ENCODE measurements at regions not wholly inside any gene's neighbourhood (a gene's known extent, or its start where the extent isn't known, plus 50 kb on each side); places are given as distances from the start of the nearest gene placed in this dataset.

DNA sequence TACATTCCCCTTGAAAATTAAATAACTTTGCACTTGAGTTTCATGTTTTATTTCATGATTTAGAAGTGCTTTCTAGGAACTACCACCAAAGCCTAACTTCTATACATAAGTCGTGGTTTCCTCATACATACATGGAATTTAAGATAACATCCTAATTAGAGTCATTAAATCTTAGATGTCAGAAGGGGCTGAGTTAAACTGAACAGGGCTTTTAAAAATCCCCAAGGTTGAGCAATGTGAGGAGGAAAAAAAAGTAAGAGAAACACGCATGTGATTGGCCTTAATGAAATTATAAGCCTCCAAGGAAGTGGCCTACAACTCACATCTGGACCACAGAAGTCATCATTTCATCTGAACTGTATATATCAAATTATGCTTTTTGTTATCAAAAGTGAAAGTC lies 303.1 kb upstream of the SEMA6D start:
- Histone ChIP-seq H3K4me1 (ENCODE audit: control insufficient read depth in 4 of 4, insufficient read depth in 4 of 4, low read length in 3 of 4) (no peaks in the 10 kb centered on the region), H3K36me3 (ENCODE audit: control insufficient read depth in 4 of 4, insufficient read depth in 3 of 4, low read depth in 1 of 4, low read length in 3 of 4) (no peaks in the 10 kb centered on the region), H3K9ac (ENCODE audit: low read depth in 1 of 2, low read length in 2 of 2) (no peak overlapping the region), H3K9me3 (ENCODE audit: control insufficient read depth in 4 of 4, low read length in 3 of 4) (no peaks in the 10 kb centered on the region), H3K4me3 (ENCODE audit: low read depth in 1 of 3, low read length in 3 of 3) (no peak overlapping the region), H3K27ac (ENCODE audit: low read depth in 1 of 2, low read length in 2 of 2) (no peak overlapping the region), H3K27me3 (ENCODE audit: control insufficient read depth in 4 of 4, insufficient read depth in 4 of 4, low read length in 3 of 4) (peaks cover 0 to 3% (median 0%) of the 10 kb centered on the region in 4 donors)
- no peak for DNase-seq (ENCODE audit: low spot score)
- WGBS, result 74% methylated on average over 2 of the region's 2 CpGs
- TF ChIP-seq RXRA (IDR thresholded peaks at IDR 0.05) (no peak), FOXA1 (IDR thresholded peaks at IDR 0.05) (no peak), HNF4A (conservative IDR thresholded peaks at IDR 0.05) (no peak), JUND (IDR thresholded peaks at IDR 0.05) (no peak), GABPA (IDR thresholded peaks at IDR 0.05 in 1 of 2, conservative IDR thresholded peaks at IDR 0.05 in 1 of 2) (no peak), CTCF (IDR thresholded peaks at IDR 0.05; ENCODE audit: low read depth, low read length, missing input control) (no peak), HNF4G (IDR thresholded peaks at IDR 0.05) (no peak), NR2F2 (IDR thresholded peaks at IDR 0.05) (no peak), FOXA2 (IDR thresholded peaks at IDR 0.05) (no peak), YY1 (IDR thresholded peaks at IDR 0.05) (no peak), RAD21 (IDR thresholded peaks at IDR 0.05) (no peak)
- TF ChIP-seq, protein P1, sequence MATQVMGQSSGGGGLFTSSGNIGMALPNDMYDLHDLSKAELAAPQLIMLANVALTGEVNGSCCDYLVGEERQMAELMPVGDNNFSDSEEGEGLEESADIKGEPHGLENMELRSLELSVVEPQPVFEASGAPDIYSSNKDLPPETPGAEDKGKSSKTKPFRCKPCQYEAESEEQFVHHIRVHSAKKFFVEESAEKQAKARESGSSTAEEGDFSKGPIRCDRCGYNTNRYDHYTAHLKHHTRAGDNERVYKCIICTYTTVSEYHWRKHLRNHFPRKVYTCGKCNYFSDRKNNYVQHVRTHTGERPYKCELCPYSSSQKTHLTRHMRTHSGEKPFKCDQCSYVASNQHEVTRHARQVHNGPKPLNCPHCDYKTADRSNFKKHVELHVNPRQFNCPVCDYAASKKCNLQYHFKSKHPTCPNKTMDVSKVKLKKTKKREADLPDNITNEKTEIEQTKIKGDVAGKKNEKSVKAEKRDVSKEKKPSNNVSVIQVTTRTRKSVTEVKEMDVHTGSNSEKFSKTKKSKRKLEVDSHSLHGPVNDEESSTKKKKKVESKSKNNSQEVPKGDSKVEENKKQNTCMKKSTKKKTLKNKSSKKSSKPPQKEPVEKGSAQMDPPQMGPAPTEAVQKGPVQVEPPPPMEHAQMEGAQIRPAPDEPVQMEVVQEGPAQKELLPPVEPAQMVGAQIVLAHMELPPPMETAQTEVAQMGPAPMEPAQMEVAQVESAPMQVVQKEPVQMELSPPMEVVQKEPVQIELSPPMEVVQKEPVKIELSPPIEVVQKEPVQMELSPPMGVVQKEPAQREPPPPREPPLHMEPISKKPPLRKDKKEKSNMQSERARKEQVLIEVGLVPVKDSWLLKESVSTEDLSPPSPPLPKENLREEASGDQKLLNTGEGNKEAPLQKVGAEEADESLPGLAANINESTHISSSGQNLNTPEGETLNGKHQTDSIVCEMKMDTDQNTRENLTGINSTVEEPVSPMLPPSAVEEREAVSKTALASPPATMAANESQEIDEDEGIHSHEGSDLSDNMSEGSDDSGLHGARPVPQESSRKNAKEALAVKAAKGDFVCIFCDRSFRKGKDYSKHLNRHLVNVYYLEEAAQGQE (IDR thresholded peaks at IDR 0.05), result no peak
- TF ChIP-seq, protein P2, sequence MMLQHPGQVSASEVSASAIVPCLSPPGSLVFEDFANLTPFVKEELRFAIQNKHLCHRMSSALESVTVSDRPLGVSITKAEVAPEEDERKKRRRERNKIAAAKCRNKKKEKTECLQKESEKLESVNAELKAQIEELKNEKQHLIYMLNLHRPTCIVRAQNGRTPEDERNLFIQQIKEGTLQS (IDR thresholded peaks at IDR 0.05), result no peak
- TF ChIP-seq, protein P3, sequence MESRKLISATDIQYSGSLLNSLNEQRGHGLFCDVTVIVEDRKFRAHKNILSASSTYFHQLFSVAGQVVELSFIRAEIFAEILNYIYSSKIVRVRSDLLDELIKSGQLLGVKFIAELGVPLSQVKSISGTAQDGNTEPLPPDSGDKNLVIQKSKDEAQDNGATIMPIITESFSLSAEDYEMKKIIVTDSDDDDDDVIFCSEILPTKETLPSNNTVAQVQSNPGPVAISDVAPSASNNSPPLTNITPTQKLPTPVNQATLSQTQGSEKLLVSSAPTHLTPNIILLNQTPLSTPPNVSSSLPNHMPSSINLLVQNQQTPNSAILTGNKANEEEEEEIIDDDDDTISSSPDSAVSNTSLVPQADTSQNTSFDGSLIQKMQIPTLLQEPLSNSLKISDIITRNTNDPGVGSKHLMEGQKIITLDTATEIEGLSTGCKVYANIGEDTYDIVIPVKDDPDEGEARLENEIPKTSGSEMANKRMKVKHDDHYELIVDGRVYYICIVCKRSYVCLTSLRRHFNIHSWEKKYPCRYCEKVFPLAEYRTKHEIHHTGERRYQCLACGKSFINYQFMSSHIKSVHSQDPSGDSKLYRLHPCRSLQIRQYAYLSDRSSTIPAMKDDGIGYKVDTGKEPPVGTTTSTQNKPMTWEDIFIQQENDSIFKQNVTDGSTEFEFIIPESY (IDR thresholded peaks at IDR 0.05), result no peak
- TF ChIP-seq, protein P4, sequence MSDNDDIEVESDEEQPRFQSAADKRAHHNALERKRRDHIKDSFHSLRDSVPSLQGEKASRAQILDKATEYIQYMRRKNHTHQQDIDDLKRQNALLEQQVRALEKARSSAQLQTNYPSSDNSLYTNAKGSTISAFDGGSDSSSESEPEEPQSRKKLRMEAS (IDR thresholded peaks at IDR 0.05), result no peak

- Histone ChIP-seq H3K36me3 (ENCODE audit: control insufficient read depth in 4 of 4, insufficient read depth in 3 of 4, low read depth in 1 of 4, low read length in 3 of 4) (no peaks in the 10 kb centered on the region), H3K9me3 (ENCODE audit: control insufficient read depth in 4 of 4, low read length in 3 of 4) (no peaks in the 10 kb centered on the region), H3K4me1 (ENCODE audit: control insufficient read depth in 4 of 4, insufficient read depth in 4 of 4, low read length in 3 of 4) (no peaks in the 10 kb centered on the region), H3K27ac (ENCODE audit: low read depth in 1 of 2, low read length in 2 of 2) (no peak overlapping the region), H3K27me3 (ENCODE audit: control insufficient read depth in 4 of 4, insufficient read depth in 4 of 4, low read length in 3 of 4) (peaks cover 0 to 3% (median 0%) of the 10 kb centered on the region in 4 donors), H3K4me3 (ENCODE audit: low read depth in 1 of 3, low read length in 3 of 3) (no peak overlapping the region), H3K9ac (ENCODE audit: low read depth in 1 of 2, low read length in 2 of 2) (no peak overlapping the region)
- no peak for DNase-seq (ENCODE audit: low spot score)
- no peak for TF ChIP-seq EGR1 (IDR thresholded peaks at IDR 0.05; ENCODE audit: low read depth in 2 of 2)
- TF ChIP-seq NR2F2 (IDR thresholded peaks at IDR 0.05), result no peak
- no peak for TF ChIP-seq JUND (IDR thresholded peaks at IDR 0.05)
- TF ChIP-seq, protein P3 (IDR thresholded peaks at IDR 0.05), result no peak
- TF ChIP-seq RAD21 (IDR thresholded peaks at IDR 0.05), result no peak
- no peak for TF ChIP-seq GABPA (IDR thresholded peaks at IDR 0.05 in 1 of 2, conservative IDR thresholded peaks at IDR 0.05 in 1 of 2)
- no peak for TF ChIP-seq HNF4A (conservative IDR thresholded peaks at IDR 0.05)
- TF ChIP-seq YY1 (IDR thresholded peaks at IDR 0.05), result no peak
- no peak for TF ChIP-seq FOXA1 (IDR thresholded peaks at IDR 0.05)
- WGBS, result 40% methylated on average over 1 of the region's 1 CpG
These were observed 301.8 kb upstream of the SEMA6D start for GRCh38 chr15:47415539-47415971.
